Fibroblast of the aortic adventitia (primary cell): ENCODE measurements at regions not wholly inside any gene's neighbourhood (a gene's known extent, or its start where the extent isn't known, plus 50 kb on each side); places are given as distances from the start of the nearest gene placed in this dataset.
A peak's percentile ranks its signal among the peaks of the same experiment; 100 is the strongest.

Experiments
- DNase-seq: peaks from one replicate; pipeline ENCODE4 v3.0.0-alpha.2; 2010; ENCODE audit warnings: low read depth
- H3K4me3 ChIP-seq: 2 replicates; pipeline ENCODE4 v1.5.1; 2011; ENCODE audit warnings: low read depth, mild to moderate bottlenecking, control low read depth, low read length, moderate library complexity
- TF ChIP-seq, protein P1 (sequence below): IDR thresholded peaks from 2 replicates; pipeline ENCODE4 v1.5.1; 2011; ENCODE audit warnings: mild to moderate bottlenecking, low read length, control low read depth, inconsistent platforms; ENCODE audit not compliant: insufficient read depth

DNA sequence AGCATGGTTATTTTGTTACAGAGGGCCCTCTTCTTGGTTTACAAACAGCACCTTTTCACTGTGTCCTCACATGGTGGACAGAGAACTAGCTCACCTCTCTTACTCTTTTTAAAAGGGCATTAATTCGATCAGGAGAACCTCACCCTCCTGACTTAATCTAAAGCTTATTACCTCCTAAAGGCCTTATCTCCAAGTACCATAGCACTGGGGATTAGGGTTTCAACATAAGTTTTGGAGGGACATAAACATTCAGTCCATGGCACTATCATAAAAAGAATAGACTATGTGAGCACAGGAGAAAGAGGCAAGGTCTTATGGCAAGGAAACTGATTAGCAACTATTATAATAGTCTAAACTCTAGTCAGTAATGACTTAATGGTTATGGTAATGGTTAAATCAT lies 736.2 kb upstream of the ADGRB3 start:
- TF ChIP-seq, protein P1, sequence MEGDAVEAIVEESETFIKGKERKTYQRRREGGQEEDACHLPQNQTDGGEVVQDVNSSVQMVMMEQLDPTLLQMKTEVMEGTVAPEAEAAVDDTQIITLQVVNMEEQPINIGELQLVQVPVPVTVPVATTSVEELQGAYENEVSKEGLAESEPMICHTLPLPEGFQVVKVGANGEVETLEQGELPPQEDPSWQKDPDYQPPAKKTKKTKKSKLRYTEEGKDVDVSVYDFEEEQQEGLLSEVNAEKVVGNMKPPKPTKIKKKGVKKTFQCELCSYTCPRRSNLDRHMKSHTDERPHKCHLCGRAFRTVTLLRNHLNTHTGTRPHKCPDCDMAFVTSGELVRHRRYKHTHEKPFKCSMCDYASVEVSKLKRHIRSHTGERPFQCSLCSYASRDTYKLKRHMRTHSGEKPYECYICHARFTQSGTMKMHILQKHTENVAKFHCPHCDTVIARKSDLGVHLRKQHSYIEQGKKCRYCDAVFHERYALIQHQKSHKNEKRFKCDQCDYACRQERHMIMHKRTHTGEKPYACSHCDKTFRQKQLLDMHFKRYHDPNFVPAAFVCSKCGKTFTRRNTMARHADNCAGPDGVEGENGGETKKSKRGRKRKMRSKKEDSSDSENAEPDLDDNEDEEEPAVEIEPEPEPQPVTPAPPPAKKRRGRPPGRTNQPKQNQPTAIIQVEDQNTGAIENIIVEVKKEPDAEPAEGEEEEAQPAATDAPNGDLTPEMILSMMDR, result no peak
- DNase-seq, result no peak
- H3K4me3 ChIP-seq, result no peak overlapping the region

DNA sequence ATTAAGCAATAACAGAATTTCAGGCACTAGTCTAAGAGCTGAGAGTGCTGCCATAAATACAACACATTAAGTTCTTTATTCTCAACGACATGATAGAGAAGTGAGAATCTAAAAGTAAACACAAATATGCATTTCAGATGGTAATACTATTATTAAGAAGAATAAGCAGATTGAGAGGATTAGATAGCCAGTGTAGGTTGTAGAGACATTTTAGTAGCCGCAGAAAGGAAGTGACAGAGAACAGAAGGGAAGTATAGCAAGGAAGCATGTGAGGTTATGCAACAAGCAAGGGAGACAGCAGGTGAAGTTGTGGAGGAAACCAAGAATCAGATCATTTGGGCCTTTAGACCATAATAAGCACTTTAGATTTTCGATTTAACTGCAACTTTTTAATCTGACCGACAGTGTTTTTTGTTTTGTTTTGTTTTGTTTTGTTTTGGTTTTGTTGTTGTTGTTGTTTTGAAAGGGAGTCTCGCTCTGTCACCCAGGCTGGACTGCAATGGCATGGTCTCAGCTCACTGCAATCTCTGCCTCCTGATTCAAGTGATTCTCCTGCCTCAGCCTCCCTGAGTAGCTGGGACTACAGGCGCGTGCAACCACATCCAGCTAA lies 737.0 kb upstream of the ADGRB3 start:
- TF ChIP-seq, protein P1, result no peak
- DNase-seq, result no peak
- no peak overlapping the region for H3K4me3 ChIP-seq

DNA sequence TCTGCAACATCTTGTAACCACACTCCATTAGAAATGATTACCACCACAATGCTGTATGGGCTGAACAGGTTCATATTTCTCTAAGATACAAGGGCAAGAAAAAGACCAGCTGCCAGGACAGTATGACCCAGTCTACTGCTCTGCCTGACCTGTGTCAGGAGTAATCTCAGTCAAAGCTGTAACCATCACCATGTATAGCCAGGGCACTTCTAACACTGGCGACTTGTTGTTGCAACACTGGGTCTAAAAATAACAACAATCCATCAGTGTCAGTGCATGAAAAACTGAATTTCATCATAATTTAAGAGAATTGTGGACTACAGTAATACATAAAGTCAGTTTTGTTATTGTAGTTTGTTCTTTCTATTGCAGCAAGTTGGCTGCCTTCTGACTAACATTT lies 738.6 kb upstream of the ADGRB3 start:
- DNase-seq, result peak; percentile 73
- no peak overlapping the region for H3K4me3 ChIP-seq
- TF ChIP-seq, protein P1, result no peak

DNA sequence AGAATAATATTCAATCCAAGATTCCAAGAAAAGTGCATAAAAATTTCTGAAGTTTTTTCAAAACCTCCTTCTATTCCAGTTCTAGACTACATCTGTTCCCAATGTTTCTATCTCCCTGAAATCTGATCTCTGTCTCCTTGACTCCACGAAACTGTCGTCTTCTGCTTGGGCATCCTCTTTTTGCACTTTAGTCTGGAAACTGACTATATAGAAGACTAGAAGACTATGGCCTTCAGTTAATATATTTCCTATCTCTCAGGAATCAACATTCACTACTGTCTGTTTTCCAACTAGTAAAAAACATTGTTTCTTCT lies 745.4 kb upstream of the ADGRB3 start:
- no peak for DNase-seq
- TF ChIP-seq, protein P1, result no peak
- no peak overlapping the region for H3K4me3 ChIP-seq

DNA sequence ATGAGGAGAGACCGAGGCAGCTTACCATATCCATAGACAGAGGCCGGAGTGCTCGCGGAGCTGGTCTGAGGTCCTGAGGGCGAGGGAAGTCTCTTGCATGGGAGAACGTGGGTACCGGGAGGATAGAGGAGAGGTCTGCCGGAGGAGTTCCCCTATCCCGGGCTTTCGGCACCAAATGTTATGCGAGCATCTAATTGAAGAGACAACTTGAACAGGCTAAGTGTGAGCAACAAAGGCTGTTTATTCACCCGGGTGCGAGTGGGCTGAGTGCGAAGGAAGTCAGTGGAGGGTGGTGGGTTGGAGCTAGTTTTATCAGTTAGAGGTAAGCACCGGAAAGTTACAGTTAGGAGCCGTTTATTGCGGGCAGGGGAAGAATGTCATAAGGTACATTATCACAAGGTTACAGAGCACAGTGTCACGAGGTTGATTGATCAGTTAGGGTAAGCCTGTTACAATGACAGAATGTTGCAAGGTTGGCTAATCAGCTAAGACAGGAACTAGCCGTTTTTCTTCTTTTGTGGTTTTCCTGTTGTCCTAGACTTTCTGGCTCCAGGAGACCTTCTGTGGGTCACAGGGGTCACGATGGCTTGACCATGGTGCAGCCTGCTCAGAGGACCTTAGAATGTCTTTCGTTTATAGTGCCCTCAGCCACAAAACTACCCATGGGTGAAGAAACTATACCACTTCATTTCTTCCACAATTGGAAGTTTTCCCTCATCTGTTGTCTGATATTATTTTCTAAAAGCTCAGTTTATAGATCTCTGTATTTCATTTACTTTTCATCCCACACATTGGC lies 746.0 kb upstream of the ADGRB3 start:
- no peak for DNase-seq
- TF ChIP-seq, protein P1, result no peak
- no peak overlapping the region for H3K4me3 ChIP-seq

DNA sequence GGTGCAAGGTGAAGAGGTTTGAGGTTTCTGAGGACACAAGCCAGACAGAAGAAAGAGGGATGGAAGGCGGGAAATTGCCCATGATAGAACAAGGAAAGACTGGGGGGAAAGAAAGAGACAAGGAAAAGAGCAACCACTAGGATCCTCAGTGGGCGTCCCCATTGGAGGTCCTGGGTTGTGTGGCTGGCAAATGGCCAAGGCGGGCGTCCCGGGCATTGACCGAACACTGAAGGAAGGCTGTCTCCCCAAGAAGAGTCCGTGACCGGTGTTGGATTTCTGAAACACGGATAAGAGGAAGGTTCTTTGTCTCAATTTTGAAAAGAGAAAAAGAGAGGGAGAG lies 746.6 kb upstream of the ADGRB3 start:
- TF ChIP-seq, protein P1, result no peak
- no peak for DNase-seq
- H3K4me3 ChIP-seq, result no peak overlapping the region
